Natural killer cell treated with Interleukin-12 subunit alpha and Interleukin-12 subunit beta and Interleukin-15 and Interleukin-18, amount 100 ng/mL, for 72 hours (primary cell): ENCODE measurements at regions not wholly inside any gene's neighbourhood (a gene's known extent, or its start where the extent isn't known, plus 50 kb on each side); places are given as distances from the start of the nearest gene placed in this dataset.

ENCODE experiments used
- ATAC-seq, 2 donors: fragments of 150-1000 bp; cut with Tn5 transposase in 1 of 2; sonication (Bioruptor Pico), chemical (Tn5 transposase) in 1 of 2; 2 replicates each; pipeline ENCODE4 v1.10.0; 2021
- DNase-seq: peaks from one replicate; pipeline ENCODE4 v3.0.0; 2022; ENCODE audit warnings: low spot score
- H3K27ac Mint-ChIP-seq, 2 donors: 1 replicate in 1 of 2; 2 replicates in 1 of 2; pipeline ENCODE4 v1.8.0; 2022; ENCODE audit warnings: mixed read lengths in 2 of 2, mild to moderate bottlenecking in 1 of 2, moderate library complexity in 1 of 2
- H3K27me3 Mint-ChIP-seq, 2 donors: 1 replicate in 1 of 2; 2 replicates in 1 of 2; pipeline ENCODE4 v1.8.0; 2022; ENCODE audit warnings: mixed read lengths in 2 of 2
- H3K36me3 Mint-ChIP-seq: one replicate; pipeline ENCODE4 v1.8.0; 2022; ENCODE audit warnings: mixed read lengths
- H3K4me1 Mint-ChIP-seq, 2 donors: 1 replicate in 1 of 2; 2 replicates in 1 of 2; pipeline ENCODE4 v1.8.0; 2022; ENCODE audit warnings: low read depth in 2 of 2, mixed read lengths in 2 of 2, mild to moderate bottlenecking in 1 of 2
- H3K4me3 Mint-ChIP-seq: one replicate; pipeline ENCODE4 v1.8.0; 2022; ENCODE audit warnings: mixed read lengths
- H3K9me3 Mint-ChIP-seq: 2 replicates; pipeline ENCODE4 v1.8.0; 2022; ENCODE audit warnings: mixed read lengths

DNA sequence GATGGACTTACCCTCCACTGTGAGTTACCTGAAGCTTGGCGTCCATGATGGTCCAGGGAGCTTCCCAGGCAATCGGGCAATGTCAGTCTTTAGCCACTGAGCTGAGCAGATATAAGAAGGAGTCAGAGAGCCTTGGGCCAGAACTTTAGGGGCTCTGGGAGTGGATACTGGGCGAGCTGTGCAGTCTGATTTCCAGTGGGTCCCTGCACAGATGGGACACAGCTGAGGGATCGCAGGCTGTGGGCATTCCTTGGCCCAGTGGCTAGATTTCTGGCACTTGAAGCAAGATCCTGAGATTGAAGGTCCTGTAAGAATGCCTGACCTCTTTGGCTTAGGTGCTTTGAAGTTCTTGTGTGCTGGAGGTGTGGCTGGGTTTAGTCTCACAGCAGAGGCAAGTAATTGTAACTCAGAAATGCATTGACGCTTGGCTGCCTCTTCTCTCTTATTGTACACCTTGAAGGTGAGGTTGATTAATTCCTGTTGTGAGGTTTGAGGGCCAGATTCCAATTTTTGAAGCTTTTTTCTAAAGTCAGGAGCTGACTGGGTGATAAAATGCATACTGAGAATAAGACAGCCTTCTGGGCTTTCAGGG is 2283.8 kb downstream of the TP53TG3F start:
- H3K4me1 Mint-ChIP-seq: no peaks in the 10 kb centered on the region
- H3K9me3 Mint-ChIP-seq: peaks cover 69% of the 10 kb centered on the region

DNA sequence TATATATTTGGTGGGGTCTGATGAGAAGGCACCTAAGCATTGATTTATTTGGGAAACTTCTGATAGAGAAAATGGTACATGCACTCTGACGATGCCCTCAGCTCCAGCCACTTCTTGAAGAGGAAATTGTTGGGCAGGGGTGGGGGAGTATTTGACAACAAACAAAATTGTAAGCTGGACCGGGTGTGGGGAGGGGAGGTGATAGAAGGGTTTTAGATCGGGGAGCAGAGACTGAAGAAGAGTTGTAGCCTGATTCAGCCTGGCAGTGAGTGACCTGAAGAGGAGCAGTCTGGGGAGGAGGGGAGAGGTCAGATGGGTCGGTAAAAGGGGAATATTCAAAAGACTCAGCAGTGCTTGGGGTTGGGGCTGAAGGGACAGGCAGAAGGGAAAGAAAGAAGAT is 2284.7 kb downstream of the TP53TG3F start:
- no peak overlapping the region for H3K27ac Mint-ChIP-seq
- H3K9me3 Mint-ChIP-seq: peaks cover 60% of the 10 kb centered on the region
- H3K27me3 Mint-ChIP-seq: no peaks in the 10 kb centered on the region
- DNase-seq (no peak), ATAC-seq (no peak)
- no peaks in the 10 kb centered on the region for H3K4me1 Mint-ChIP-seq
- H3K36me3 Mint-ChIP-seq: peaks cover 58% of the 10 kb centered on the region
- H3K4me3 Mint-ChIP-seq: no peak overlapping the region

More for the DNA sequence above, 2283.8 kb downstream of the TP53TG3F start:
- H3K27ac Mint-ChIP-seq: no peak overlapping the region
- H3K4me3 Mint-ChIP-seq: no peak overlapping the region
- ATAC-seq (no peak), DNase-seq (no peak)
- H3K27me3 Mint-ChIP-seq: no peaks in the 10 kb centered on the region
- H3K36me3 Mint-ChIP-seq: peaks cover 61% of the 10 kb centered on the region

- ATAC-seq (no peak), DNase-seq (no peak)
- no peak overlapping the region for H3K27ac Mint-ChIP-seq
- peaks cover 52% of the 10 kb centered on the region for H3K36me3 Mint-ChIP-seq
- peaks cover 54% of the 10 kb centered on the region for H3K9me3 Mint-ChIP-seq
- no peaks in the 10 kb centered on the region for H3K27me3 Mint-ChIP-seq
- H3K4me3 Mint-ChIP-seq: no peak overlapping the region
- no peaks in the 10 kb centered on the region for H3K4me1 Mint-ChIP-seq
Observed at GRCh38 chr16:35744726-35745125, 2285.3 kb downstream of the TP53TG3F start.

DNA sequence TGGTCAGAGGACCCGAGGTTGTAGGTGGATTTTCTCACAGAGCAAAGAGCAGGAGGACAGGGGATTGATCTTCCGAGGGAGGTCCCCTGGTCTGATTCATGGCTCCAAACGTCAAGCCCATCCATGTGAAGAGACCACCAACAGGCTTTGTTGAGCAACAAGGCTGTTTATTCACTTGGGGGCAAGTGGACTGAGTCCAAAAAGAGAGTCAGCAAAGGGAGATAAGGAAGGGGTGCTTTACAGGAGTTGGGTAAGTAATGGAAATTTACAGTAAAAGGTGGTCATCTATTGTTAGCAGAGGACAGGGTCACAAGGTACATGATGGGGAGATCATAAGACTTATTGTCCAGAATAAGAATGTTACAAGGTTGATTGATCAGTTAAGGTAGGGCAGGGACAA is 2285.8 kb downstream of the TP53TG3F start:
- H3K9me3 Mint-ChIP-seq: peaks cover 49% of the 10 kb centered on the region
- H3K27me3 Mint-ChIP-seq: no peaks in the 10 kb centered on the region
- peaks cover 47% of the 10 kb centered on the region for H3K36me3 Mint-ChIP-seq
- H3K27ac Mint-ChIP-seq: no peak overlapping the region
- no peak overlapping the region for H3K4me3 Mint-ChIP-seq
- H3K4me1 Mint-ChIP-seq: no peaks in the 10 kb centered on the region
- ATAC-seq (no peak), DNase-seq (no peak)

DNA sequence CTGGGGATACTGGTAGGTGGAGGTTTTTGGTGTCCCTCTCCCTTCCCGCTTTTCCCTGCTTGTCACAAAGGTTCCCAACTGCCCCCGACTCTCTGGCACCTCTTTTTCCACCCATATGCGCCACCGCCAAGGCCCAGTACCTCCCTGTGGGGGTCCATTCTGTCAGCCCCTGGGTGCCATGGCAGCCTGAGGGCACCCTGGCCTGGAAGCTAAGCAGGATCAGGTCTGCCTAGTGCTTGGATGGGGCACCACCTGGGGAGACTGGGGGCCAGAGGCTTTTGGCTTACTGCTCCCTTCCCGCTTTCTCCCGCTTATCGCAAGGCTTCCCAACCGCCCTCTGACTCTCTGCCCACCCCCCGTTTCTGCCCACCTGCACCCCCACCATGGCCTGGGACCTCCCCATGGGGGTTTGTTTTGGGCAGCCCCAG is 2286.4 kb downstream of the TP53TG3F start:
- H3K27me3 Mint-ChIP-seq: no peaks in the 10 kb centered on the region
- peaks cover 40% of the 10 kb centered on the region for H3K36me3 Mint-ChIP-seq
- no peak overlapping the region for H3K27ac Mint-ChIP-seq
- no peaks in the 10 kb centered on the region for H3K4me1 Mint-ChIP-seq
- no peak for ATAC-seq
- H3K9me3 Mint-ChIP-seq: peaks cover 43% of the 10 kb centered on the region
- no peak overlapping the region for H3K4me3 Mint-ChIP-seq
- no peak for DNase-seq

DNA sequence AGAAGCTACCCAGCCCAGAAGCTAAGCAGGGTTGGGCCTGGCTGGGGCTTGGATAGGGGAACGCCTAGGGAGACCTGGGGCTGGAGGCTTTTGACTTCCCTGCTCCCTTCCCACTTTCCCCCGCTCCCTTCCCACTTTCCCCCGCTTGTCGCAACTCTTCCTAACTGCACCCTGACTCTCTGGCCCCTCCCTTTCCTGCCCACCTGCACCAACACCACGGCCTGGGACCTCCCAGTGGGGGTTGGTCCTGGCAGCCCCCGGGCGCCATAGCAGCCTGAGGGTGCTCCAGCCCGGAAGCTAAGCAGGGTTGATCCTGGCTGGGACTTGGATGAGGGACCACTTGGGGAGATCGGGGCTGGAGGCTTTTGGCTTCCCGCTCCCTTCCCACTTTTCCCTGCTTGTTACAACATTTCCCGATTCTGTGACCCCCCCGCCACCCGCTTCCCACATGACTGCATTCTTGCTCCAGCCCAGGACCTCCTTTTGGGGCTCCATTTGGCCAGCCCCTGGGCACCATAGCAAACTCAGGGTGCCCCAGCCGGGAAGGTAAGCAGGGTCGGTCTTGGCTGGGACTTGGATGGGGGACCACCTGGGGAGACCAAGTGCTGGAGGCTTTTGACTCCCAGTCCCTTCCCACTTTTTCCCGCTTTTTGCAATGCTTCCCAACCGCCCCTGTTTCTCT is 2287.0 kb downstream of the TP53TG3F start:
- H3K9me3 Mint-ChIP-seq: peaks cover 38% of the 10 kb centered on the region
- DNase-seq: no peak
- no peak for ATAC-seq

GRCh38 chr16:35746963-35747657 is 2287.7 kb downstream of the TP53TG3F start:
- Mint-ChIP-seq H3K27ac (no peak overlapping the region), H3K36me3 (peaks cover 28% of the 10 kb centered on the region), H3K4me1 (no peaks in the 10 kb centered on the region), H3K27me3 (no peaks in the 10 kb centered on the region), H3K9me3 (peaks cover 31% of the 10 kb centered on the region), H3K4me3 (no peak overlapping the region)
- ATAC-seq (no peak), DNase-seq (no peak)

More for the DNA sequence above, 2287.0 kb downstream of the TP53TG3F start:
- H3K4me1 Mint-ChIP-seq: no peaks in the 10 kb centered on the region
- no peak overlapping the region for H3K27ac Mint-ChIP-seq
- peaks cover 35% of the 10 kb centered on the region for H3K36me3 Mint-ChIP-seq
- no peaks in the 10 kb centered on the region for H3K27me3 Mint-ChIP-seq
- H3K4me3 Mint-ChIP-seq: no peak overlapping the region

GRCh38 chr16:35747658-35748455 is 2288.4 kb downstream of the TP53TG3F start:
- H3K27ac Mint-ChIP-seq: no peak overlapping the region
- no peaks in the 10 kb centered on the region for H3K27me3 Mint-ChIP-seq
- DNase-seq (no peak), ATAC-seq (no peak)
- H3K36me3 Mint-ChIP-seq: peaks cover 22% of the 10 kb centered on the region
- no peaks in the 10 kb centered on the region for H3K4me1 Mint-ChIP-seq
- H3K4me3 Mint-ChIP-seq: no peak overlapping the region
- H3K9me3 Mint-ChIP-seq: peaks cover 24% of the 10 kb centered on the region

DNA sequence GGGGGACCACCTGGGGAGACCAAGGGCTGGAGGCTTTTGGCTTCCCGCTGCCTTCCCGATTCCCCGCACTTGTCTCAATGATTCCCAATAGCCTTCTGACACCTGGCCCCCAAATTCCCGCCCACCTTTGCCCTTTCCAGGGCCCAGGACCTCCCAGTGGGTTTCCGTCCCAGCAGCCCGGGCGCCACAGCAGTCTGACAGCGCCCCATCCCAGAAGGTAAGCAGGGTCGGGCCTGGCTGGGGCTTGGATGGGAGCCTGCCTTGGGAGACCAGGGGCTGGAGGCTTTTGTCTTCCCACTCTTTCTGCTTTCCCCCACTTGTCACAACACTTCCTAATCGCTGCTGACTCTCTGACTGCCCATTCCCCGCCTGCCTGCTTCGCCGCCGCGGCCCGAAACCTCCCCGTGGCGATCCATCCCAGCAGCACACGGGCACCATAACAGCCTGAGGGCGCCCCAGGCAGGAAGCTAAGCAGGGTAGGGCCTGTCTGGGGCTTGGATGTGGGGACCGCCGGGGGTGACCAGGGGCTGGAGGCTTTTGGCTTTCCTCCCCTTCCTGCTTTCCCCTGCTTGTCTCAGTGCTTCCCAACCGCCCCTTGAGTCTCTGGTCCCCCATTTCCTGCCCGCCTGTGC is 2289.3 kb downstream of the TP53TG3F start:
- Mint-ChIP-seq H3K36me3 (peaks cover 25% of the 10 kb centered on the region), H3K4me1 (no peaks in the 10 kb centered on the region), H3K27me3 (no peaks in the 10 kb centered on the region), H3K4me3 (no peak overlapping the region), H3K27ac (no peak overlapping the region), H3K9me3 (peaks cover 22% of the 10 kb centered on the region)
- DNase-seq (no peak), ATAC-seq (no peak)

- no peaks in the 10 kb centered on the region for H3K27me3 Mint-ChIP-seq
- H3K4me1 Mint-ChIP-seq: no peaks in the 10 kb centered on the region
- ATAC-seq (no peak), DNase-seq (no peak)
- no peak overlapping the region for H3K27ac Mint-ChIP-seq
- H3K9me3 Mint-ChIP-seq: peaks cover 15% of the 10 kb centered on the region
- peaks cover 17% of the 10 kb centered on the region for H3K36me3 Mint-ChIP-seq
- no peak overlapping the region for H3K4me3 Mint-ChIP-seq
Observed at GRCh38 chr16:35749253-35750141, 2290.1 kb downstream of the TP53TG3F start.

DNA sequence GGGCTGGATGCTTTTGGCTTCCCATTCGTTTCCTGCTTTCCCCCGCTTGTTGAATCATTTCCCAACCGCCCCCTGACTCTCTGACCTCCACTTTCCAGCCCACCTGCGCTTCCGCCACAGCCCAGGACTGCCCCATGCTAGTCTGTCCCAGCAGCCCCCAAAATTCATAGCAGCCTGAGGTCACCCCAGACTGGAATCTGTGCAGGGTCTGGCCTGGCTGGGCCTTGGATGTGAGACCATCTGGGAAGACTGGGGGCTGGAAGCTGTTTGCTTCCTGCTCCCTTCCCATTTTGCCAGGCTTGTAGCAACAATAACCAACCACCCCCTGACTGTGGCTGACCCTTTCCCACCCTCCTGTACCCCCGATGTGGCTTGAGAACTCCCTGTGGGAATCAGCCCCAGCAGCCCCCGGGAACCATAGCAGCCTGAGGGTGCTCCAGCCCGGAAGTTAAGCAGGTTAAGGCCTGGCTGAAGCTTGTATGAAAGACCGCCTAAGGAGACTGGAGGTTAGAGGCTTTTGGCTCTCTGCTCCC is 2290.8 kb downstream of the TP53TG3F start:
- no peak overlapping the region for H3K4me3 Mint-ChIP-seq
- peaks cover 11% of the 10 kb centered on the region for H3K9me3 Mint-ChIP-seq
- ATAC-seq (no peak), DNase-seq (no peak)
- H3K36me3 Mint-ChIP-seq: peaks cover 11% of the 10 kb centered on the region
- no peaks in the 10 kb centered on the region for H3K4me1 Mint-ChIP-seq
- no peaks in the 10 kb centered on the region for H3K27me3 Mint-ChIP-seq
- no peak overlapping the region for H3K27ac Mint-ChIP-seq

GRCh38 chr16:35750701-35751104 is 2291.3 kb downstream of the TP53TG3F start:
- no peaks in the 10 kb centered on the region for H3K4me1 Mint-ChIP-seq
- H3K36me3 Mint-ChIP-seq: peaks cover 10% of the 10 kb centered on the region
- H3K4me3 Mint-ChIP-seq: no peak overlapping the region
- no peak overlapping the region for H3K27ac Mint-ChIP-seq
- no peaks in the 10 kb centered on the region for H3K27me3 Mint-ChIP-seq
- no peak for ATAC-seq
- H3K9me3 Mint-ChIP-seq: peaks cover 10% of the 10 kb centered on the region
- DNase-seq: no peak
